Activated CD8-positive, alpha-beta T cell treated with anti-CD3 and anti-CD28 coated beads for 36 hours (primary cell): ENCODE measurements at regions not wholly inside any gene's neighbourhood (a gene's known extent, or its start where the extent isn't known, plus 50 kb on each side); places are given as distances from the start of the nearest gene placed in this dataset.

Experiments
- ATAC-seq: fragments of 200-7000 bp; cut with Tn5 transposase; one replicate; pipeline ENCODE4 v1.10.0; 2021; ENCODE audit warnings: mild to moderate bottlenecking, moderate library complexity
- CTCF ChIA-PET: fragments of 350-600 bp; sonication (Branson Sonifier 250); formaldehyde crosslinking; loops from one replicate; lab custom pipeline; 2021; ENCODE audit warnings: antibody characterized with exemption; lab: Charles Lee
- POLR2A ChIA-PET: fragments of 350-600 bp; sonication (Branson Sonifier 250); formaldehyde crosslinking; loops from one replicate; lab custom pipeline; 2021; ENCODE audit warnings: antibody characterized with exemption; lab: Charles Lee
- DNase-seq: peaks from one replicate; pipeline ENCODE4 v3.0.0-alpha.2; 2020
- H3K27ac Mint-ChIP-seq: one replicate; pipeline ENCODE4 v1.8.0; 2021; ENCODE audit warnings: mild to moderate bottlenecking, mixed read lengths
- H3K27me3 Mint-ChIP-seq: one replicate; pipeline ENCODE4 v1.8.0; 2021; ENCODE audit warnings: mixed read lengths
- H3K36me3 Mint-ChIP-seq: one replicate; pipeline ENCODE4 v1.8.0; 2021; ENCODE audit warnings: low read depth, mixed read lengths
- H3K4me1 Mint-ChIP-seq: one replicate; pipeline ENCODE4 v1.8.0; 2021; ENCODE audit warnings: low read depth, mixed read lengths
- H3K4me3 Mint-ChIP-seq: one replicate; pipeline ENCODE4 v1.8.0; 2021; ENCODE audit warnings: mild to moderate bottlenecking, moderate library complexity, mixed read lengths
- H3K9me3 Mint-ChIP-seq: one replicate; pipeline ENCODE4 v1.8.0; 2021; ENCODE audit warnings: mixed read lengths
- CTCF ChIP-seq: fragments of 200-600 bp; IDR thresholded peaks from one replicate; pipeline ENCODE4 v1.8.0; 2022; ENCODE audit warnings: antibody characterized with exemption, mild to moderate bottlenecking
- intact Hi-C: fragments of 100-400 bp; cut with micrococcal nuclease; formaldehyde crosslinking; loops from one replicate; pipeline ENCODE4 v1.10.0; 2022

DNA sequence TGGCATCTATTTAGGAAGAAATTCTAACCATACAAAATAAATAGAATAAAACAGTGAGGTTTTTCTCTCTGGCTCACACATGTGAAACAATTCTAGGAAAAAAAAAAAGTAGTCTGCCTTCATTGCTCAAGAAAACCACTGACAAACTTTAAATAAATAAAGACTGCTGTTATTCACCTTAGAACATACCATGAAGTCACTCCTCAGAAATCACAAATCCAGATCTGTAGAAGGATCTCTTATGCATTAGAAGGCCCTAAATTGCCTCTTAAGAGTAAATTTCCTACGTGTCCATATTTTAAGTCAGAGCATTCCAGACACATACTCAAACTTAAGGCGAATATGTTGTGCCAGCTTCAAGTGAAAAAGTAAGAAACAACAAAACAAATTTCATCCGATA lies 217.3 kb downstream of the ZIC4 start:
- no peak for ATAC-seq
- H3K4me1 Mint-ChIP-seq = no peaks in the 10 kb centered on the region
- H3K27me3 Mint-ChIP-seq = no peaks in the 10 kb centered on the region
- H3K9me3 Mint-ChIP-seq = peaks cover 8% of the 10 kb centered on the region
- no peak for DNase-seq
- no peak overlapping the region for H3K27ac Mint-ChIP-seq
- intact Hi-C loops = no loop called here
- ChIA-PET POLR2A (no interaction called here), CTCF (no interaction called here)
- no peaks in the 10 kb centered on the region for H3K36me3 Mint-ChIP-seq
- H3K4me3 Mint-ChIP-seq = no peak overlapping the region
- TF ChIP-seq CTCF = no peak

DNA sequence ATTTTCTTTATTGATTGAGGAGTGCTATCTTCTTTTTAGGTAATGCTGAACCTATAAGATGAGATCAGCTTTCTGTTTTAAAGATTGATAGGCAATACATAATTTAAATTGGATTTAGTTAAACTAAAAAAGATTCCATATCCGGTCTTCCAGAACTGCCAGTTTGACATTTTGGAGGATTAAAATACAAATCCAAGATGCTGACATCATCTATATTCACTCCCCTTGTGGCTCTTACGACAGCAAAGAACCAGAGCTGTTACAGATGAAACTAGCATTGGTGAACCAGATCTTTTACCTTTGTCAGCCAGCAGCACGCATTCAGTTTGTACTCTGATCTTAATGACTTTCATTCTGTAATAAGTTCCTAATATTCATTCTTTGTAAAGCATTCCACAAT lies 218.7 kb downstream of the ZIC4 start:
- peaks cover 8% of the 10 kb centered on the region for H3K9me3 Mint-ChIP-seq
- H3K27me3 Mint-ChIP-seq = no peaks in the 10 kb centered on the region
- DNase-seq (no peak), ATAC-seq (no peak)
- TF ChIP-seq CTCF = no peak
- H3K36me3 Mint-ChIP-seq = no peaks in the 10 kb centered on the region
- no peak overlapping the region for H3K27ac Mint-ChIP-seq
- H3K4me3 Mint-ChIP-seq = no peak overlapping the region
- ChIA-PET CTCF (no interaction called here), POLR2A (no interaction called here)
- intact Hi-C loops = no loop called here
- no peaks in the 10 kb centered on the region for H3K4me1 Mint-ChIP-seq

DNA sequence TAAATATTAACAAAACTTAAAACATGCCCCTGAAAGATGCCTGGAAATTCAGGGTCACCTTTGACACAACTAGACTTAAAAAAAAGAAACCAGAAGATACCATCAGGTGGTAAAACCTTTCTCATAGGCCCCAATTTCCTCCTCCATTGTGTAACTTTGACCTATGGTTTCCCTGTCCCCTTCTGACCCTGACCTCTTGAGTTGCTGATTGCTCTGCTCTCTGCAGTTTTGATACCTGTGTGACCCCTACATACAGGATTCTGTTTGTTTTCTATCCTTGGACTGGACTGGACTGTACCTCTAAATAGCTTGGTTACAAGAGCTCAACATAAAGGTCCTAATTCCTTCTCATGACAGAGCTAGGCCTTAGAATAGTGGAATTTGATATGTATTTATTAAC lies 220.6 kb downstream of the ZIC4 start:
- no peaks in the 10 kb centered on the region for H3K27me3 Mint-ChIP-seq
- CTCF ChIA-PET = no interaction called here
- H3K36me3 Mint-ChIP-seq = no peaks in the 10 kb centered on the region
- no peak for ATAC-seq
- H3K4me3 Mint-ChIP-seq = no peak overlapping the region
- intact Hi-C loops = no loop called here
- DNase-seq = no peak
- H3K27ac Mint-ChIP-seq = no peak overlapping the region
- H3K4me1 Mint-ChIP-seq = no peaks in the 10 kb centered on the region
- H3K9me3 Mint-ChIP-seq = peaks cover 4% of the 10 kb centered on the region
- POLR2A ChIA-PET = no interaction called here
- no peak for TF ChIP-seq CTCF

GRCh38 chr3:147184794-147185193 lies 221.5 kb downstream of the ZIC4 start:
- DNase-seq = no peak
- Mint-ChIP-seq H3K4me3 (no peak overlapping the region), H3K27ac (no peak overlapping the region), H3K36me3 (no peaks in the 10 kb centered on the region), H3K9me3 (peaks cover 4% of the 10 kb centered on the region), H3K27me3 (no peaks in the 10 kb centered on the region), H3K4me1 (no peaks in the 10 kb centered on the region)
- CTCF ChIA-PET = no interaction called here
- intact Hi-C loops = no loop called here
- POLR2A ChIA-PET = no interaction called here
- no peak for ATAC-seq
- no peak for TF ChIP-seq CTCF

- H3K27me3 Mint-ChIP-seq = no peaks in the 10 kb centered on the region
- TF ChIP-seq CTCF = no peak
- no peak overlapping the region for H3K4me3 Mint-ChIP-seq
- H3K27ac Mint-ChIP-seq = no peak overlapping the region
- no peaks in the 10 kb centered on the region for H3K36me3 Mint-ChIP-seq
- intact Hi-C loops = no loop called here
- H3K9me3 Mint-ChIP-seq = no peaks in the 10 kb centered on the region
- H3K4me1 Mint-ChIP-seq = no peaks in the 10 kb centered on the region
- no peak for DNase-seq
- ChIA-PET POLR2A (interaction anchor here (0.7 kb wide), 1 partner anchor 622 kb away, joined by 4 read pairs; no protein-coding TSS in a partner anchor), CTCF (no interaction called here)
- ATAC-seq = no peak
These were observed 233.1 kb downstream of the ZIC4 start for GRCh38 chr3:147173257-147173656.
